IMR-90 (cell line): ENCODE measurements at regions not wholly inside any gene's neighbourhood (a gene's known extent, or its start where the extent isn't known, plus 50 kb on each side); places are given as distances from the start of the nearest gene placed in this dataset.

Experiments
- ATAC-seq: fragments of 200-7000 bp; cut with Tn5 transposase; 2 replicates; pipeline ENCODE4 v1.9.1; 2020; ENCODE audit warnings: low read depth, mild to moderate bottlenecking, moderate library complexity
- BruUV-seq: library from RNA; stranded (reverse); fragments of 400-500 nt; replicated peaks from 2 replicates; lab custom pipeline; 2021; lab: Mats Ljungman, UMichigan
- CTCF ChIA-PET: fragments of 300-600 bp; formaldehyde crosslinking; extraction: SDS; loops from one replicate; lab custom pipeline; 2021; ENCODE audit warnings: antibody characterized with exemption; lab: Yijun Ruan, JAX
- POLR2A ChIA-PET: fragments of 300-600 bp; sonication (Branson Sonifier 250); formaldehyde crosslinking; loops from one replicate; lab custom pipeline; 2022; ENCODE audit warnings: antibody characterized with exemption; ENCODE audit not compliant: unreplicated experiment; lab: Charles Lee
- DNase-seq: peaks from one replicate; pipeline ENCODE4 v3.0.0; 2013
- H2AFZ ChIP-seq: replicated peaks from 2 replicates; pipeline ENCODE3; 2013; ENCODE audit warnings: low read length, mild to moderate bottlenecking; ENCODE audit not compliant: poor library complexity
- H2AK5ac ChIP-seq: 2 replicates; pipeline ENCODE4 v1.6.1; 2013; ENCODE audit warnings: low read depth, low read length, inconsistent platforms
- H2AK9ac ChIP-seq: replicated peaks from 2 replicates; pipeline ENCODE3; 2013; ENCODE audit warnings: mild to moderate bottlenecking, low read depth, low read length, moderate library complexity; ENCODE audit not compliant: poor library complexity
- H2BK120ac ChIP-seq: 2 replicates; pipeline ENCODE4 v1.6.1; 2013; ENCODE audit warnings: low read depth, low read length, inconsistent platforms
- H2BK15ac ChIP-seq: 3 replicates; pipeline ENCODE4 v1.6.1; 2013; ENCODE audit warnings: low read depth, low read length, inconsistent platforms
- H2BK20ac ChIP-seq: 2 replicates; pipeline ENCODE4 v1.6.1; 2013; ENCODE audit warnings: low read depth, mild to moderate bottlenecking, inconsistent platforms, low read length, moderate library complexity
- H2BK5ac ChIP-seq: 2 replicates; pipeline ENCODE4 v1.6.1; 2013; ENCODE audit warnings: mild to moderate bottlenecking, low read depth, low read length, inconsistent platforms; ENCODE audit not compliant: poor library complexity, severe bottlenecking
- H3K14ac ChIP-seq: replicated peaks from 2 replicates; pipeline ENCODE4 v1.6.1; 2013; ENCODE audit warnings: low read depth, low read length, inconsistent platforms
- H3K18ac ChIP-seq: 2 replicates; pipeline ENCODE4 v1.6.1; 2013; ENCODE audit warnings: low read depth, low read length, control low read depth
- H3K23ac ChIP-seq: 2 replicates; pipeline ENCODE4 v1.6.1; 2013; ENCODE audit warnings: low read depth, low read length, inconsistent platforms
- H3K27ac ChIP-seq: 2 replicates; pipeline ENCODE4 v1.5.1; 2013; ENCODE audit warnings: mild to moderate bottlenecking, control low read depth, low read length; ENCODE audit not compliant: insufficient read depth
- H3K27me3 ChIP-seq: 2 replicates; pipeline ENCODE4 v1.6.1; 2013; ENCODE audit warnings: low read length; ENCODE audit not compliant: control insufficient read depth, insufficient read depth
- H3K36me3 ChIP-seq: 2 replicates; pipeline ENCODE4 v1.6.1; 2013; ENCODE audit warnings: low read length, mixed read lengths; ENCODE audit not compliant: control insufficient read depth, insufficient read depth
- H3K4ac ChIP-seq: 2 replicates; pipeline ENCODE4 v1.6.1; 2013; ENCODE audit warnings: low read depth, low read length, inconsistent platforms
- H3K4me1 ChIP-seq: 2 replicates; pipeline ENCODE4 v1.6.1; 2013; ENCODE audit warnings: low read length, mixed read lengths; ENCODE audit not compliant: control insufficient read depth, insufficient read depth
- H3K4me2 ChIP-seq: 2 replicates; pipeline ENCODE4 v1.6.1; 2013; ENCODE audit warnings: low read depth, mild to moderate bottlenecking, control low read depth, low read length, moderate library complexity
- H3K4me3 ChIP-seq: 2 replicates; pipeline ENCODE4 v1.5.1; 2013; ENCODE audit warnings: low read depth, mild to moderate bottlenecking, control low read depth, low read length, moderate library complexity; ENCODE audit not compliant: insufficient read depth
- H3K56ac ChIP-seq: 2 replicates; pipeline ENCODE4 v1.6.1; 2013; ENCODE audit warnings: low read length, inconsistent platforms; ENCODE audit not compliant: insufficient read depth; ENCODE audit errors: extremely low read depth
- H3K79me1 ChIP-seq, 2 experiments: 2 replicates each; pipeline ENCODE4 v1.6.1; 2013; ENCODE audit warnings: low read length in 2 of 2, inconsistent platforms in 1 of 2, low read depth in 1 of 2
- H3K9ac ChIP-seq: 2 replicates; pipeline ENCODE4 v1.6.1; 2013; ENCODE audit warnings: low read depth, low read length, control low read depth
- H3K9me1 ChIP-seq: 2 replicates; pipeline ENCODE4 v1.6.1; 2013; ENCODE audit warnings: low read length, inconsistent platforms; ENCODE audit not compliant: insufficient read depth
- H3K9me3 ChIP-seq: 2 replicates; pipeline ENCODE4 v1.6.1; 2013; ENCODE audit warnings: low read length; ENCODE audit not compliant: control insufficient read depth, insufficient read depth
- H4K20me1 ChIP-seq: 2 replicates; pipeline ENCODE4 v1.6.1; 2013; ENCODE audit warnings: low read length, inconsistent platforms; ENCODE audit not compliant: insufficient read depth
- H4K5ac ChIP-seq: 2 replicates; pipeline ENCODE4 v1.6.1; 2013; ENCODE audit warnings: mild to moderate bottlenecking, low read depth, low read length, control low read depth
- H4K8ac ChIP-seq, 2 experiments: 2 replicates each; pipeline ENCODE4 v1.6.1; 2013; ENCODE audit warnings: low read depth in 2 of 2, low read length in 2 of 2, control low read depth in 1 of 2, inconsistent platforms in 1 of 2
- H4K91ac ChIP-seq: 2 replicates; pipeline ENCODE4 v1.6.1; 2013; ENCODE audit warnings: low read depth, low read length, inconsistent platforms; ENCODE audit not compliant: insufficient read depth
- BHLHE40 ChIP-seq: fragments of 150-350 bp; IDR thresholded peaks from 2 replicates; pipeline ENCODE4 v1.6.1; 2016; ENCODE audit warnings: mild to moderate bottlenecking, low read depth, low read length
- CEBPB ChIP-seq: IDR thresholded peaks from 2 replicates; pipeline ENCODE4 v1.6.1; 2012; ENCODE audit warnings: low read depth, low read length, improper control_type of control experiment
- CHD1 ChIP-seq: IDR thresholded peaks from 2 replicates; pipeline ENCODE4 v1.6.1; 2012; ENCODE audit warnings: low read depth, low read length, improper control_type of control experiment
- CTCF ChIP-seq: conservative IDR thresholded peaks from 2 replicates; pipeline ENCODE4 v1.5.1; 2012; ENCODE audit warnings: mild to moderate bottlenecking, low read depth, low read length, improper control_type of control experiment
- FOS ChIP-seq: fragments of 150-350 bp; IDR thresholded peaks from 2 replicates; pipeline ENCODE4 v1.6.1; 2016; ENCODE audit warnings: low read depth, low read length
- MAFK ChIP-seq: IDR thresholded peaks from 2 replicates; pipeline ENCODE4 v1.6.1; 2012; ENCODE audit warnings: low read depth, low read length, improper control_type of control experiment
- MAZ ChIP-seq: IDR thresholded peaks from 2 replicates; pipeline ENCODE4 v1.6.1; 2012; ENCODE audit warnings: low read depth, mild to moderate bottlenecking, low read length, improper control_type of control experiment, moderate library complexity, borderline replicate concordance
- MXI1 ChIP-seq: IDR thresholded peaks from 2 replicates; pipeline ENCODE4 v1.6.1; 2012; ENCODE audit warnings: low read depth, mild to moderate bottlenecking, low read length, moderate library complexity, borderline replicate concordance
- NFE2L2 ChIP-seq: fragments of 150-350 bp; IDR thresholded peaks from 2 replicates; pipeline ENCODE4 v1.6.1; 2016; ENCODE audit warnings: low read depth, mild to moderate bottlenecking, low read length
- POLR2A ChIP-seq: IDR thresholded peaks from 2 replicates; pipeline ENCODE4 v1.6.1; 2012; ENCODE audit warnings: mild to moderate bottlenecking, low read depth, low read length
- RAD21 ChIP-seq: IDR thresholded peaks from 2 replicates; pipeline ENCODE4 v1.6.1; 2012; ENCODE audit warnings: low read length, improper control_type of control experiment
- RCOR1 ChIP-seq: IDR thresholded peaks from 2 replicates; pipeline ENCODE4 v1.6.1; 2012; ENCODE audit warnings: mild to moderate bottlenecking, low read length, improper control_type of control experiment; ENCODE audit not compliant: insufficient replicate concordance
- RFX5 ChIP-seq: IDR thresholded peaks from 2 replicates; pipeline ENCODE4 v1.8.0; 2012; ENCODE audit warnings: low read depth, mild to moderate bottlenecking, low read length, moderate library complexity
- SMC3 ChIP-seq: fragments of 150-350 bp; IDR thresholded peaks from 2 replicates; pipeline ENCODE4 v1.6.1; 2016; ENCODE audit warnings: low read depth, mild to moderate bottlenecking, antibody characterized with exemption, low read length, moderate library complexity
- WGBS, 2 experiments: methylation state at CpG; one replicate each; pipeline versions ENCODE4 v1.1.5 to v1.1.7; 2013; ENCODE audit warnings: missing lambda C conversion rate in 2 of 2; ENCODE audit not compliant: insufficient read length in 1 of 2; ENCODE audit errors: extremely low coverage in 2 of 2; 5-methylcytosine and 5-hydroxymethylcytosine counted together
- dilution Hi-C: fragments of 300-500 bp; cut with HindIII; formaldehyde crosslinking; loops from one replicate; pipeline ENCODE4 v1.14.3; 2018; ENCODE audit warnings: low sequenced_read_pairs; ENCODE audit not compliant: unreplicated experiment
- in situ Hi-C: fragments of 300-500 bp; cut with MboI; formaldehyde crosslinking; loops from 3 replicates; pipeline ENCODE4 v1.14.3; 2019; ENCODE audit warnings: low sequenced_read_pairs, inconsistent platforms, mixed read lengths
- intact Hi-C: fragments of 100-400 bp; cut with micrococcal nuclease; formaldehyde crosslinking; loops from 2 replicates; pipeline ENCODE4 v1.10.0; 2022
- TF ChIP-seq, protein P1 (sequence below): fragments of 150-350 bp; IDR thresholded peaks from 2 replicates; pipeline ENCODE4 v1.6.1; 2016; ENCODE audit warnings: low read depth, mild to moderate bottlenecking, low read length, moderate library complexity, borderline replicate concordance
- TF ChIP-seq, protein P2 (sequence below): fragments of 150-350 bp; IDR thresholded peaks from 2 replicates; pipeline ENCODE4 v1.6.1; 2017; ENCODE audit warnings: mild to moderate bottlenecking, antibody characterized with exemption, low read length, low read depth

GRCh38 chr6:67199425-67199824, 1435.7 kb upstream of the ADGRB3 start:
- intact Hi-C loops (no loop called here), dilution Hi-C loops (no loop called here), in situ Hi-C loops (no loop called here)
- Histone ChIP-seq H4K5ac (no peak overlapping the region), H3K27me3 (no peaks in the 10 kb centered on the region), H3K4me1 (no peaks in the 10 kb centered on the region), H4K8ac (no peak overlapping the region), H3K18ac (no peak overlapping the region), H3K4me2 (no peak overlapping the region), H3K27ac (no peak overlapping the region), H2AK9ac (no peak overlapping the region), H2AK5ac (no peak overlapping the region), H3K9me1 (no peaks in the 10 kb centered on the region), H3K9ac (no peak overlapping the region), H3K36me3 (no peaks in the 10 kb centered on the region), H2BK120ac (no peak overlapping the region), H2AFZ (no peak overlapping the region), H3K14ac (no peak overlapping the region), H3K4me3 (no peak overlapping the region), H3K23ac (no peak overlapping the region), H3K9me3 (peaks cover 20% of the 10 kb centered on the region; the same call in 1 of the 2 replicates), H3K79me1 (no peaks in the 10 kb centered on the region), H2BK5ac (no peak overlapping the region), H3K4ac (no peak overlapping the region), H4K91ac (no peak overlapping the region), H4K20me1 (no peaks in the 10 kb centered on the region), H2BK20ac (no peak overlapping the region), H2BK15ac (no peak overlapping the region), H3K56ac (no peak overlapping the region)
- CTCF ChIA-PET: no interaction called here
- DNase-seq (no peak), ATAC-seq (no peak)
- TF ChIP-seq, protein P1, sequence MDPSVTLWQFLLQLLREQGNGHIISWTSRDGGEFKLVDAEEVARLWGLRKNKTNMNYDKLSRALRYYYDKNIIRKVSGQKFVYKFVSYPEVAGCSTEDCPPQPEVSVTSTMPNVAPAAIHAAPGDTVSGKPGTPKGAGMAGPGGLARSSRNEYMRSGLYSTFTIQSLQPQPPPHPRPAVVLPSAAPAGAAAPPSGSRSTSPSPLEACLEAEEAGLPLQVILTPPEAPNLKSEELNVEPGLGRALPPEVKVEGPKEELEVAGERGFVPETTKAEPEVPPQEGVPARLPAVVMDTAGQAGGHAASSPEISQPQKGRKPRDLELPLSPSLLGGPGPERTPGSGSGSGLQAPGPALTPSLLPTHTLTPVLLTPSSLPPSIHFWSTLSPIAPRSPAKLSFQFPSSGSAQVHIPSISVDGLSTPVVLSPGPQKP: no peak
- TF ChIP-seq FOS (no peak), BHLHE40 (no peak), MAZ (no peak), POLR2A (no peak), CTCF (no peak), RFX5 (no peak), SMC3 (no peak), MXI1 (no peak), RAD21 (no peak), NFE2L2 (no peak), CHD1 (no peak), RCOR1 (no peak), MAFK (no peak), CEBPB (no peak)
- TF ChIP-seq, protein P2, sequence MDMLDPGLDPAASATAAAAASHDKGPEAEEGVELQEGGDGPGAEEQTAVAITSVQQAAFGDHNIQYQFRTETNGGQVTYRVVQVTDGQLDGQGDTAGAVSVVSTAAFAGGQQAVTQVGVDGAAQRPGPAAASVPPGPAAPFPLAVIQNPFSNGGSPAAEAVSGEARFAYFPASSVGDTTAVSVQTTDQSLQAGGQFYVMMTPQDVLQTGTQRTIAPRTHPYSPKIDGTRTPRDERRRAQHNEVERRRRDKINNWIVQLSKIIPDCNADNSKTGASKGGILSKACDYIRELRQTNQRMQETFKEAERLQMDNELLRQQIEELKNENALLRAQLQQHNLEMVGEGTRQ: no peak
- POLR2A ChIA-PET: no interaction called here
- no TSS peak for BruUV-seq
- WGBS, 2 experiments: no CpG with 5 or more reads among the region's 6 CpGs
